Stimulated activated naive B cell treated with anti-CD40 and anti-IgM and Interleukin-4, amounts not matched to agents 10 μg/mL and 1 μg/mL and 100 μg/mL, for 72 hours (primary cell): ENCODE measurements at regions not wholly inside any gene's neighbourhood (a gene's known extent, or its start where the extent isn't known, plus 50 kb on each side); places are given as distances from the start of the nearest gene placed in this dataset.
A peak's percentile ranks its signal among the peaks of the same experiment; 100 is the strongest.
"Not testable (repeated sequence)": the region's sequence is repeated elsewhere in the genome, so short reads cannot be mapped to it uniquely, and the experiment has no call there.

Experiments
- ATAC-seq, 2 donors: fragments of 150-1000 bp; cut with Tn5 transposase; replicated peaks; 2 replicates each; pipeline ENCODE4 v1.10.0; 2021; ENCODE audit warnings: moderate library complexity in 1 of 2
- DNase-seq: peaks from one replicate; pipeline ENCODE4 v3.0.0; 2021
- H3K27ac Mint-ChIP-seq: one replicate; pipeline ENCODE4 v1.8.0; 2022; ENCODE audit warnings: mild to moderate bottlenecking, mixed read lengths
- H3K27me3 Mint-ChIP-seq, 2 donors: one replicate each; pipeline ENCODE4 v1.8.0; 2022; ENCODE audit warnings: mixed read lengths in 2 of 2
- H3K36me3 Mint-ChIP-seq, 2 donors: one replicate each; pipeline ENCODE4 v1.8.0; 2022; ENCODE audit warnings: mixed read lengths in 2 of 2, mild to moderate bottlenecking in 1 of 2
- H3K4me1 Mint-ChIP-seq, 2 donors: one replicate each; pipeline ENCODE4 v1.8.0; 2022; ENCODE audit warnings: mixed read lengths in 2 of 2, mild to moderate bottlenecking in 1 of 2
- H3K4me3 Mint-ChIP-seq, 2 donors: one replicate each; pipeline ENCODE4 v1.8.0; 2022; ENCODE audit warnings: mild to moderate bottlenecking in 2 of 2, mixed read lengths in 2 of 2, moderate library complexity in 1 of 2
- H3K9me3 Mint-ChIP-seq, 2 donors: one replicate each; pipeline ENCODE4 v1.8.0; 2022; ENCODE audit warnings: mixed read lengths in 2 of 2, mild to moderate bottlenecking in 1 of 2

- Mint-ChIP-seq H3K27ac (no peak overlapping the region), H3K4me3 (no peak overlapping the region), H3K27me3 (no peaks in the 10 kb centered on the region), H3K4me1 (peaks cover 9 to 14% of the 10 kb centered on the region in 2 donors), H3K36me3 (peaks cover 14 to 23% of the 10 kb centered on the region in 2 donors), H3K9me3 (peaks cover 20 to 22% of the 10 kb centered on the region in 2 donors)
- no peak for ATAC-seq
- DNase-seq = no peak
These were observed 76.3 kb downstream of the DRAM2 start for GRCh38 chr1:111063595-111063994.

GRCh38 chr1:111062624-111063023, 77.3 kb downstream of the DRAM2 start:
- peaks cover 9 to 14% of the 10 kb centered on the region in 2 donors for H3K4me1 Mint-ChIP-seq
- no peak for DNase-seq
- peaks cover 20 to 22% of the 10 kb centered on the region in 2 donors for H3K9me3 Mint-ChIP-seq
- no peak for ATAC-seq
- no peaks in the 10 kb centered on the region for H3K27me3 Mint-ChIP-seq
- H3K27ac Mint-ChIP-seq = no peak overlapping the region
- no peak overlapping the region for H3K4me3 Mint-ChIP-seq
- H3K36me3 Mint-ChIP-seq = peaks cover 14 to 23% of the 10 kb centered on the region in 2 donors

GRCh38 chr1:111062081-111062480, 77.8 kb downstream of the DRAM2 start:
- Mint-ChIP-seq H3K27me3 (no peaks in the 10 kb centered on the region), H3K9me3 (peaks cover 20% of the 10 kb centered on the region in 2 donors), H3K27ac (peak overlapping the region; percentile 20), H3K36me3 (peaks cover 14 to 23% of the 10 kb centered on the region in 2 donors), H3K4me1 (peaks cover 9 to 14% of the 10 kb centered on the region in 2 donors), H3K4me3 (no peak overlapping the region)
- DNase-seq (no peak), ATAC-seq (no peak)

GRCh38 chr1:111054656-111055055, 85.2 kb downstream of the DRAM2 start:
- ATAC-seq (no peak), DNase-seq (no peak)
- peaks cover 0 to 2% of the 10 kb centered on the region in 2 donors for H3K4me1 Mint-ChIP-seq
- H3K36me3 Mint-ChIP-seq = peaks cover 3 to 9% of the 10 kb centered on the region in 2 donors
- H3K4me3 Mint-ChIP-seq = no peak overlapping the region
- H3K27me3 Mint-ChIP-seq = no peaks in the 10 kb centered on the region
- H3K27ac Mint-ChIP-seq = no peak overlapping the region
- peaks cover 10 to 11% of the 10 kb centered on the region in 2 donors for H3K9me3 Mint-ChIP-seq

GRCh38 chr1:111052246-111052645, 87.6 kb downstream of the DRAM2 start:
- no peak overlapping the region for H3K4me3 Mint-ChIP-seq

GRCh38 chr1:111048253-111048652, 84.5 kb upstream of the LRIF1 start:
- H3K9me3 Mint-ChIP-seq = peaks cover 9 to 14% of the 10 kb centered on the region in 2 donors
- not testable (repeated sequence) for DNase-seq, H3K27me3 Mint-ChIP-seq, ATAC-seq, H3K36me3 Mint-ChIP-seq, H3K27ac Mint-ChIP-seq, H3K4me1 Mint-ChIP-seq, H3K4me3 Mint-ChIP-seq

More at GRCh38 chr1:111052246-111052645, 87.6 kb downstream of the DRAM2 start:
- H3K9me3 Mint-ChIP-seq = peaks cover 20 to 24% of the 10 kb centered on the region in 2 donors
- ATAC-seq (no peak), DNase-seq (no peak)
- H3K27me3 Mint-ChIP-seq = no peaks in the 10 kb centered on the region
- peaks cover 0 to 2% of the 10 kb centered on the region in 2 donors for H3K4me1 Mint-ChIP-seq
- H3K27ac Mint-ChIP-seq = no peak overlapping the region
- H3K36me3 Mint-ChIP-seq = peaks cover 9 to 11% of the 10 kb centered on the region in 2 donors

GRCh38 chr1:111045033-111045722, 81.5 kb upstream of the LRIF1 start:
- DNase-seq (no peak), ATAC-seq (peak; percentile 62 to 72)
- peaks cover under 1 to 2% of the 10 kb centered on the region in 2 donors for H3K27me3 Mint-ChIP-seq
- peaks cover 0 to 8% of the 10 kb centered on the region in 2 donors for H3K36me3 Mint-ChIP-seq
- H3K4me1 Mint-ChIP-seq = peaks cover 5 to 9% of the 10 kb centered on the region in 2 donors
- no peak overlapping the region for H3K27ac Mint-ChIP-seq
- no peak overlapping the region for H3K4me3 Mint-ChIP-seq
- peaks cover 9 to 14% of the 10 kb centered on the region in 2 donors for H3K9me3 Mint-ChIP-seq

GRCh38 chr1:111032295-111032897, 68.7 kb upstream of the LRIF1 start:
- Mint-ChIP-seq H3K27ac (no peak overlapping the region), H3K4me3 (no peak overlapping the region), H3K9me3 (peaks cover 6 to 7% of the 10 kb centered on the region in 2 donors)

GRCh38 chr1:111030590-111030989, 66.9 kb upstream of the LRIF1 start:
- ATAC-seq = peak; percentile 81 to 83

More at GRCh38 chr1:111032295-111032897, 68.7 kb upstream of the LRIF1 start:
- ATAC-seq = peak; percentile 25 to 50
- Mint-ChIP-seq H3K4me1 (peaks cover 8 to 14% of the 10 kb centered on the region in 2 donors), H3K36me3 (peaks cover 3 to 4% of the 10 kb centered on the region in 2 donors), H3K27me3 (peaks cover 5 to 26% of the 10 kb centered on the region in 2 donors)
- DNase-seq = peak; percentile 21

GRCh38 chr1:111025109-111025508, 61.4 kb upstream of the LRIF1 start:
- H3K9me3 Mint-ChIP-seq = peaks cover 0 to 2% of the 10 kb centered on the region in 2 donors
- H3K4me3 Mint-ChIP-seq = no peak overlapping the region
- H3K4me1 Mint-ChIP-seq = peaks cover 0 to 4% of the 10 kb centered on the region in 2 donors
- H3K36me3 Mint-ChIP-seq = no peaks in the 10 kb centered on the region
- ATAC-seq (no peak), DNase-seq (no peak)
- no peak overlapping the region for H3K27ac Mint-ChIP-seq
- H3K27me3 Mint-ChIP-seq = peaks cover 23 to 25% of the 10 kb centered on the region in 2 donors

More at GRCh38 chr1:111030590-111030989, 66.9 kb upstream of the LRIF1 start:
- DNase-seq = peak; percentile 25
- Mint-ChIP-seq H3K27ac (no peak overlapping the region), H3K9me3 (peaks cover 0 to 2% of the 10 kb centered on the region in 2 donors), H3K36me3 (no peaks in the 10 kb centered on the region), H3K27me3 (peaks cover 5 to 19% of the 10 kb centered on the region in 2 donors), H3K4me3 (no peak overlapping the region), H3K4me1 (peaks cover 8 to 14% of the 10 kb centered on the region in 2 donors)

- H3K9me3 Mint-ChIP-seq = peaks cover 13 to 18% of the 10 kb centered on the region in 2 donors
- no peak for ATAC-seq
- no peak overlapping the region for H3K4me3 Mint-ChIP-seq
- peaks cover 36 to 66% of the 10 kb centered on the region in 2 donors for H3K27me3 Mint-ChIP-seq
- H3K27ac Mint-ChIP-seq = no peak overlapping the region
- no peak for DNase-seq
- no peaks in the 10 kb centered on the region for H3K4me1 Mint-ChIP-seq
- H3K36me3 Mint-ChIP-seq = peaks cover 0 to 9% of the 10 kb centered on the region in 2 donors
These were observed 51.5 kb upstream of the LRIF1 start for GRCh38 chr1:111015222-111015621.
